Thyroid gland (tissue), 4 donors: ENCODE measurements at regions not wholly inside any gene's neighbourhood (a gene's known extent, or its start where the extent isn't known, plus 50 kb on each side); places are given as distances from the start of the nearest gene placed in this dataset.
"Not testable (repeated sequence)": the region's sequence is repeated elsewhere in the genome, so short reads cannot be mapped to it uniquely, and the experiment has no call there.

Source experiments
- DNase-seq, 2 donors: peaks; one replicate each; pipeline ENCODE4 v3.0.0-alpha.2; 2019
- H3K27ac ChIP-seq, 3 donors: fragments of 200-600 bp; sonication (generic); 1 replicate in 2 of 3; 2 replicates in 1 of 3; pipeline ENCODE4 v1.5.1; 2016 to 2019; ENCODE audit warnings: mild to moderate bottlenecking in 1 of 3, moderate library complexity in 1 of 3
- H3K27me3 ChIP-seq: fragments of 200-600 bp; sonication (generic); one replicate; pipeline ENCODE4 v1.5.1; 2019
- H3K36me3 ChIP-seq, 2 donors: fragments of 200-600 bp; sonication (generic); one replicate each; pipeline ENCODE4 v1.5.1; 2016 to 2019
- H3K4me1 ChIP-seq, 2 donors: fragments of 200-600 bp; sonication (generic); one replicate each; pipeline ENCODE4 v1.5.1; 2017 to 2019
- H3K4me3 ChIP-seq, 3 donors: fragments of 200-600 bp; sonication (generic); replicated peaks in 1 of 3; 1 replicate in 2 of 3; 2 replicates in 1 of 3; pipeline ENCODE4 v1.5.1; 2016; ENCODE audit warnings: mild to moderate bottlenecking in 1 of 3
- H3K9me3 ChIP-seq: fragments of 200-600 bp; sonication (generic); one replicate; pipeline ENCODE4 v1.5.1; 2017
- POLR2A ChIP-seq, 2 donors: fragments of 450-650 bp; IDR thresholded peaks; one replicate each; pipeline ENCODE4 v1.6.1; 2017; ENCODE audit warnings: antibody characterized with exemption in 2 of 2, mild to moderate bottlenecking in 2 of 2, moderate library complexity in 1 of 2
- WGBS, 2 donors: methylation state at CpG; one replicate each; pipeline ENCODE4 v1.1.5; 2017; 5-methylcytosine and 5-hydroxymethylcytosine counted together
- intact Hi-C: fragments of 100-400 bp; cut with DNase I; formaldehyde crosslinking; loops from one replicate; pipeline ENCODE4 v1.15.1; 2023
- TF ChIP-seq, protein P1 (sequence below), 6 experiments: fragments of 200-600 bp in 3 of 6; fragments of 450-650 bp in 3 of 6; sonication (generic) in 3 of 6; IDR thresholded peaks; one replicate each; pipeline ENCODE4 v1.5.1; 2016 to 2019; ENCODE audit warnings: antibody characterized with exemption in 6 of 6, mild to moderate bottlenecking in 2 of 6, inconsistent platforms in 1 of 6, moderate library complexity in 1 of 6

DNA sequence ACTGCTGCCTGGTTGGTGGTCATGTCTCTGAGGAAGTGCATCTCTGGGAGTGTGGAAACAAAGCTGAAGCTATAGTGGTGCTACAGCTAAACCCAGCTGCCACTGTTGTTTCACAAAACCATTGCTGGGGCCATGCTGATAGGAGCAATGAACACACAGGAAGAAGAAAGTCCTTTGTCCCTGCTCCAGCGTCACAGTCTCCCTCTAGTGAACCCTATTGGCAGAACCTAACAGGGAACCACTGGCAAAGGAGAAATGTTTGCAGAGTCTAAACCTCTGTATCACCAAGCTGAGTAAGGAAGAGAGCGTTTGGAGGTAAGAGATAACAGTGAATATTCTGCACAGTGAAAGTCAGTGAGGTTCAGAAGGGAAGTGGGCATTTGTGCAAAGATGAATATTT lies 244.0 kb downstream of the YTHDC2 start:
- Histone ChIP-seq H3K27ac (no peak overlapping the region), H3K4me1 (no peaks in the 10 kb centered on the region), H3K9me3 (no peaks in the 10 kb centered on the region), H3K4me3 (no peak overlapping the region), H3K27me3 (no peaks in the 10 kb centered on the region), H3K36me3 (no peaks in the 10 kb centered on the region)
- no peak for DNase-seq
- 84 to 90% methylated on average over 2 of the region's 2 CpGs for WGBS, 2 donors
- TF ChIP-seq POLR2A (IDR thresholded peaks at IDR 0.05): no peak
- TF ChIP-seq, protein P1, sequence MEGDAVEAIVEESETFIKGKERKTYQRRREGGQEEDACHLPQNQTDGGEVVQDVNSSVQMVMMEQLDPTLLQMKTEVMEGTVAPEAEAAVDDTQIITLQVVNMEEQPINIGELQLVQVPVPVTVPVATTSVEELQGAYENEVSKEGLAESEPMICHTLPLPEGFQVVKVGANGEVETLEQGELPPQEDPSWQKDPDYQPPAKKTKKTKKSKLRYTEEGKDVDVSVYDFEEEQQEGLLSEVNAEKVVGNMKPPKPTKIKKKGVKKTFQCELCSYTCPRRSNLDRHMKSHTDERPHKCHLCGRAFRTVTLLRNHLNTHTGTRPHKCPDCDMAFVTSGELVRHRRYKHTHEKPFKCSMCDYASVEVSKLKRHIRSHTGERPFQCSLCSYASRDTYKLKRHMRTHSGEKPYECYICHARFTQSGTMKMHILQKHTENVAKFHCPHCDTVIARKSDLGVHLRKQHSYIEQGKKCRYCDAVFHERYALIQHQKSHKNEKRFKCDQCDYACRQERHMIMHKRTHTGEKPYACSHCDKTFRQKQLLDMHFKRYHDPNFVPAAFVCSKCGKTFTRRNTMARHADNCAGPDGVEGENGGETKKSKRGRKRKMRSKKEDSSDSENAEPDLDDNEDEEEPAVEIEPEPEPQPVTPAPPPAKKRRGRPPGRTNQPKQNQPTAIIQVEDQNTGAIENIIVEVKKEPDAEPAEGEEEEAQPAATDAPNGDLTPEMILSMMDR (IDR thresholded peaks at IDR 0.05): no peak
- intact Hi-C loops: no loop called here

DNA sequence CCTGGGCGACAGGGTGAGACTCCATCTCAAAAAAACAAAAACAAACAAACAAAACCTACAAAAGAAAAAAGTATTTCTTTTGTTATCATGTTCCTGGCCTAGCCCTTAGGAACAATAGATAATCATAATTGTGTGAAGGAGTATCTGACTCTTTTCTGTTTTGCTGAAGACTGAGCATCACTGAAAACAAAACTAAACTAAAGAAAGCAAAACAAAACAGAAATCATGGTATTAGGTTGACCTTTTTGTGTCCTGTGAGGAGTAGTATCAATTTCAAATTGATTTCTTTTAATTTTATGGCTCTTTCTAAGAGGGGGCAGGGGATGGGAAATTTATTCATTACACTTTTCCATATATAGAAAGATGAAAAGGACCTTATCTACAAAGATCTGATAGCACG lies 246.0 kb downstream of the YTHDC2 start:
- no peak for DNase-seq
- Histone ChIP-seq H3K4me1 (no peaks in the 10 kb centered on the region), H3K27me3 (no peaks in the 10 kb centered on the region), H3K27ac (no peak overlapping the region), H3K4me3 (no peak overlapping the region), H3K36me3 (no peaks in the 10 kb centered on the region), H3K9me3 (no peaks in the 10 kb centered on the region)
- intact Hi-C loops: no loop called here
- no peak for TF ChIP-seq POLR2A (IDR thresholded peaks at IDR 0.05)
- TF ChIP-seq, protein P1 (IDR thresholded peaks at IDR 0.05): no peak
- 41 to 46% methylated on average over 2 of the region's 2 CpGs for WGBS, 2 donors

DNA sequence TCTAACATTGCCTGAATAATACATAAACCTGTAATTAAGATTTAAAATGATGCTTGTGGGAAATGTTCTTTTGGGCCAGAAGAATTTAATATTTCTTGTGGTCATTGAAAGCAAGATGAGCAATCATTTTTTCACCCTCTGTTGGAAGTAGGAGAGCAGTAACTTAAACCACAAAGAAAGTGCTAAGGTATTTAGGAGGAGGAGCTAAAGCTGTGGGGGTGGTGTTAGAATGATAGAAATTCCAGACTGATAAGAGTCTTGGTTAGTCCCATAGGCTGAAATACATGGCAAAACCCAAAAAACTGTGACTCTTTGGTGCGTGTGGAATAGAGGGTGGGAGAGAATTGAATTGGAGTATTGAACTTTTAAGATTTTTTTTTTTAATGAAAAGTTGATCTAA lies 247.0 kb downstream of the YTHDC2 start:
- Histone ChIP-seq H3K27ac (no peak overlapping the region), H3K36me3 (no peaks in the 10 kb centered on the region), H3K4me3 (no peak overlapping the region), H3K9me3 (no peaks in the 10 kb centered on the region), H3K27me3 (no peaks in the 10 kb centered on the region), H3K4me1 (no peaks in the 10 kb centered on the region)
- intact Hi-C loops: no loop called here
- 85 to 89% methylated on average over 1 of the region's 1 CpG for WGBS, 2 donors
- no peak for DNase-seq
- TF ChIP-seq, protein P1 (IDR thresholded peaks at IDR 0.05): no peak
- TF ChIP-seq POLR2A (IDR thresholded peaks at IDR 0.05): no peak

DNA sequence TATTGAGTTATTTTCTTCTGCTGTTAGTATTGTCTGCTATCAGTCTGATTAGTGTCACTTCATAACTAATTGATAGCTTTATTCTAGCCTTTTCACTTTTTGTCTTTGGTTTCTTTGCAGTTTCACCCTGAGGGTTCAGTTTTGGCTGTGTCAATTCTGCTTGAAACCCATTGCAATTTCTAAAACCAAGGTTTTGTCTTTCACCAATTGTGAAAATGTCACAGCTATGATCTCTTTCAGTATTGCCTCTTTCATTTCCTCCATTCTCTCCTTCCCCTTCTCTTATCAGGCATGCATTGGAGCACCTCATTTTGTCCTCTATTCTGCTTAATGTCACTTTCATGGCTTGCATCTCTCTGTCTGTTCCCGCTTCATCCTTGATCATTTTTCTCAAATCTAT lies 248.1 kb downstream of the YTHDC2 start:
- TF ChIP-seq, protein P1 (IDR thresholded peaks at IDR 0.05): no peak
- TF ChIP-seq POLR2A (IDR thresholded peaks at IDR 0.05): no peak
- intact Hi-C loops: no loop called here
- no peaks in the 10 kb centered on the region for H3K9me3 ChIP-seq
- no peak overlapping the region for H3K4me3 ChIP-seq
- H3K27ac ChIP-seq: no peak overlapping the region
- no peaks in the 10 kb centered on the region for H3K36me3 ChIP-seq
- WGBS, 2 donors: 89 to 98% methylated on average over 1 of the region's 1 CpG
- DNase-seq: no peak
- no peaks in the 10 kb centered on the region for H3K27me3 ChIP-seq
- no peaks in the 10 kb centered on the region for H3K4me1 ChIP-seq

DNA sequence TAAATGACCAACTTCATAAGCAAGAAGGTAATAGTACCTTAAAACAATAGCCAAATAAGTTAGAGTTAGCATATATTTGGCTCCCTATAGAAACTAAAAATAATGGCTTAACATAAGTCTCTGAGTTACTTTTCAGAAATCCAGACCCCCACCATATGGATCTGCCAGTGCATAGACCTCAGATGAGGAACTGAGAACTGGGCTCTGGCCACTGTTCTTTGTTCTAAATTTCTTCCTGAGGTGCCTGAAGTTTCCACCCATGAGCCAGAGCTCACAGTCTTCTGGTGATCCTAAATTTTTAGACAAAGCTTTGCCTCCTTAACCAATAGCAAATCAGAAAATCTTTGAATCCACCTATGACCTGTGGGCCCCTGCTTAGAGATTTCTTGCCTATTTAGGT lies 250.9 kb downstream of the YTHDC2 start:
- Histone ChIP-seq H3K4me1 (no peaks in the 10 kb centered on the region), H3K36me3 (no peaks in the 10 kb centered on the region), H3K9me3 (no peaks in the 10 kb centered on the region), H3K27me3 (no peaks in the 10 kb centered on the region), H3K27ac (no peak overlapping the region), H3K4me3 (no peak overlapping the region)
- no peak for DNase-seq
- intact Hi-C loops: no loop called here
- TF ChIP-seq, protein P1 (IDR thresholded peaks at IDR 0.05): no peak
- TF ChIP-seq POLR2A (IDR thresholded peaks at IDR 0.05): no peak

DNA sequence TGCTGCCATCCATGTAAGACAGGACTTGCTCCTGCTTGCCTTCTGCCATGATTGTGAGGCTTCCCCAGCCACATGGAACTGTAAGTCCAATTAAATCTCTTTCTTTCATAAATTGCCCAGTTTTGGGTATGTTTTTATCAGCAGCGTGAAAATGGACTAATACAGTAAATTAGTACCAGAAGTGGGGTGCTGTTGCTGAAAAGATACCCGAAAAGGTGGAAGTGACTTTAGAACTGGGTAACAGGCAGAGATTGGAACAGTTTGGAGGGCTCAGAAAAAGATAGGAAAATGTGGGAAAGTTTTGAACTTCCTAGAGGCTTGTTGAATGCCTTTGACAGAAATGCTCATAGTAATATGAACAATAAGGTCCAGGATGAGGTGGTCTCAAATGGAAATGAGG lies 253.3 kb downstream of the YTHDC2 start:
- intact Hi-C loops, H3K4me1 ChIP-seq, H3K36me3 ChIP-seq, DNase-seq, H3K4me3 ChIP-seq, H3K9me3 ChIP-seq, H3K27ac ChIP-seq, H3K27me3 ChIP-seq: not testable (repeated sequence)
- WGBS, 2 donors: 50 to 95% methylated on average over 2 of the region's 2 CpGs
